GM12874 (cell line): ENCODE measurements at regions not wholly inside any gene's neighbourhood (a gene's known extent, or its start where the extent isn't known, plus 50 kb on each side); places are given as distances from the start of the nearest gene placed in this dataset.

Experiments used
- TF ChIP-seq, protein P1 (sequence below): IDR thresholded peaks from 2 replicates; pipeline ENCODE4 v1.5.1; 2011; ENCODE audit warnings: low read depth, mild to moderate bottlenecking, control low read depth, low read length, moderate library complexity; ENCODE audit not compliant: insufficient read depth

DNA sequence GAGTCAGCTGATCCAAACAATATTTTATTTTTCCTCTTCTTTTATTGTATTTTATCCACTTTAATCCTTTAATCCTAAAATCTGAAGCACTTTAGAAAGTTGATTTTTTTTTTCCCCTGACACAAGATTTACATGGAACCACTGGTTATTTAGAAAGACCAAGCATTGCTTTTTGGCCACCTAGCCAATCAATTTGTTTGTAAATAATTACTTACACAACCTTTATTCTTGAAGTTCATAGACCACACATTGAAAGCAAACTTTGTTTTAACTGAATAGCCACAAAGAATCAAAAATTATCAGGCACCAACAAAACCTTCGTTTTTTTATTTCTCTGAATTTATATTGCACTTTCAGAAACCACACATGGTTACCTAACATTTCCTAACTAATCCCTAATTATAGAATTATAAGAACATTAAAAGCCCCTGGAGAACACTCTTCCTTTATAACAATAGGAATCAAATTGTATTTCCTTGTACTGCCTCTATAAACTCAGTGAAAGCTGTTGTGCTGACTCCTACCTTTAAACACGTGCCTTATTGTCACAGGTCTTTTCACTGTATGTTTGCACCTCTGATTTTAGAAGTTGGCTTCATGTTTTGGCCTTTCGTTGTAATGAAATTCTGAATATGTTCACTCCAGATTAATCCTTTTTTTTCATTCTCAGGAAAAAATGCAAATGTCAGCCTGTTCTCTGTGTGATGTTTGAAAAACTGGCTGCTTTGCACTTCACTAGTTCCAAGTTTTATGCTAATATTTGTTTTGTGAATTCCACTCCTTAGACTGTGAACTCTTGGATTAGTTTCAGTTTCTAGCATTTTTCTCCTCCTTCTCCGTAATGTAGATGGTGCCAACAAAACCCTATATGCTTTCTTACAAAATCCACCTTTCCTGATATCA is 1511.9 kb downstream of the REEP3 start:
- TF ChIP-seq, protein P1, sequence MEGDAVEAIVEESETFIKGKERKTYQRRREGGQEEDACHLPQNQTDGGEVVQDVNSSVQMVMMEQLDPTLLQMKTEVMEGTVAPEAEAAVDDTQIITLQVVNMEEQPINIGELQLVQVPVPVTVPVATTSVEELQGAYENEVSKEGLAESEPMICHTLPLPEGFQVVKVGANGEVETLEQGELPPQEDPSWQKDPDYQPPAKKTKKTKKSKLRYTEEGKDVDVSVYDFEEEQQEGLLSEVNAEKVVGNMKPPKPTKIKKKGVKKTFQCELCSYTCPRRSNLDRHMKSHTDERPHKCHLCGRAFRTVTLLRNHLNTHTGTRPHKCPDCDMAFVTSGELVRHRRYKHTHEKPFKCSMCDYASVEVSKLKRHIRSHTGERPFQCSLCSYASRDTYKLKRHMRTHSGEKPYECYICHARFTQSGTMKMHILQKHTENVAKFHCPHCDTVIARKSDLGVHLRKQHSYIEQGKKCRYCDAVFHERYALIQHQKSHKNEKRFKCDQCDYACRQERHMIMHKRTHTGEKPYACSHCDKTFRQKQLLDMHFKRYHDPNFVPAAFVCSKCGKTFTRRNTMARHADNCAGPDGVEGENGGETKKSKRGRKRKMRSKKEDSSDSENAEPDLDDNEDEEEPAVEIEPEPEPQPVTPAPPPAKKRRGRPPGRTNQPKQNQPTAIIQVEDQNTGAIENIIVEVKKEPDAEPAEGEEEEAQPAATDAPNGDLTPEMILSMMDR: no peak

GRCh38 chr10:65033957-65034356 is 1512.8 kb downstream of the REEP3 start:
- TF ChIP-seq, protein P1: no peak

- TF ChIP-seq, protein P1: no peak
Measured at GRCh38 chr10:65040796-65041195, 1519.6 kb downstream of the REEP3 start.

- TF ChIP-seq, protein P1: no peak
Measured at GRCh38 chr10:65041307-65041706, 1520.1 kb downstream of the REEP3 start.

DNA sequence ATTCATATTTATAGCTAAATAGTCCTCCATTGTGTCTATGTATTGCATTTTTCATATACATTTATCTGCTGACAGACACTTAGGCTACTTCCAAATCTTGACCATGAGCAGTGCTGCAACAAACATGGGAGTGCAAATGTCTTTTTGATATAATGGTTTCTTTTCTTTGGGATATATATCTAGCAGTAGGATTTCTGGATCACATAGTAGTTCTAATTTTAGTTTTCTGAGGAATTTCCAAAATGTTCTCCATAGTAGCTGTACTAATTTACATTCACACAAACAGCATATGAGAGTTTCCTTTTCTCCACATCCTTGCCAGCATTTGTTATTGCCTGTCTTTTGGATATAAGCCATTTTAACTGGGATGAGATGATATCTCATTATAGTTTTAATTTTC is 1521.3 kb downstream of the REEP3 start:
- TF ChIP-seq, protein P1: no peak

DNA sequence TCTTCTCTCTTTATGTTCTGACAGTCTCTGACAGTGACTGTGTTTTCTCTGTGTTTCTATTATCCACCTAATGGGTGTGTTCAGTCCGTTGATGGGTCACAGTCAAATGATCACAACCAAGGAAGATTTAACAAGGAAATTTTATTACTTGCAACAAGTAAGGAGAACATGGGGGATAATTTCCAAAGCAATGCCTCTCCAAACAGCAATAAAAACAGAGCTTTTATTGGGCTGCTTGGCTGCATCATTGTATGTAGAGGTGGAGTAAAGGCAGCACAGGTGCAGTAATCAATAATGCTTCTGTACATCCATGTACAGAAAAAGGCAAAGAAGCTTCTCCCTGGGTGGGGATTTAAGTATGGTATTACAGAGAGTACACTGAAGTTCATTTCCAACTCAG is 1525.6 kb downstream of the REEP3 start:
- TF ChIP-seq, protein P1: no peak

DNA sequence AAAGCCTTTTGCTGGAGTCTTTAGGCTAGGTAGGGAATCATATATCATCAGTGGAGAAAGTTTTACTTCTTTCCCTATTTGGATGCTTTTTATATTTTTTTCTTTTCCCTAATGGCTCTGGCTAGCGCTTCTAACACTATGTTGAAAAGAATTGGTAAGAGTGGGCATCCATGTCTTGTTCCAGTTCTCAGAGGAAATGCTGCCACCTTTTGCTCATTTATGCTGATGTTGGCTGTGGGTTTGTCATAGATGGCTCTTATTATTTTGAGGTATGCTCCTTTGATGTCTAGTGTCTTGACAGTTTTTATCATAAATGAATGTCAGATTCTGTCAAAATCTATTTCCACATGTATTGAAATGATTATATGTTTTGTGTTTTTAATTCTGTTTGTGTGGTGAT is 1544.1 kb downstream of the REEP3 start:
- TF ChIP-seq, protein P1: no peak
